K562 (cell line): ENCODE measurements at regions not wholly inside any gene's neighbourhood (a gene's known extent, or its start where the extent isn't known, plus 50 kb on each side); places are given as distances from the start of the nearest gene placed in this dataset.

Experiments used
- ATAC-seq: fragments of 200-7000 bp; cut with Tn5 transposase; 3 replicates; pipeline ENCODE4 v1.9.1; 2020; ENCODE audit warnings: moderate library complexity
- BruUV-seq: library from RNA; stranded (reverse); fragments of 400-500 nt; replicated peaks from 2 replicates; lab custom pipeline; 2021; lab: Mats Ljungman, UMichigan
- CTCF ChIA-PET: fragments of 300-600 bp; formaldehyde crosslinking; extraction: SDS; loops from one replicate; lab custom pipeline; 2021; ENCODE audit warnings: low intra/inter-chr PET ratio; lab: Yijun Ruan, JAX
- POLR2A ChIA-PET: fragments of 300-600, 350-650 bp; sonication (Branson Sonifier 250); formaldehyde crosslinking; extraction: SDS; loops from one replicate; lab custom pipeline; 2021; ENCODE audit warnings: antibody characterized with exemption, inconsistent platforms; lab: Yijun Ruan, JAX
- DNase-seq, 4 experiments: peaks; one replicate each; pipeline versions ENCODE4 v3.0.0 to v3.0.0-alpha.2; 2011 to 2018; ENCODE audit warnings: low spot score in 3 of 4, mixed read lengths in 3 of 4; ENCODE audit errors: extremely low read depth in 1 of 4
- FAIRE-seq: peaks from 2 replicates; lab custom pipeline; 2011; peaks lifted over from hg19 to GRCh38; lab: Jason Lieb, UNC
- H2AFZ ChIP-seq: 2 replicates; pipeline ENCODE4 v1.6.0; 2011; ENCODE audit warnings: low read depth, low read length, control low read depth, inconsistent platforms
- H3K27ac ChIP-seq: fragments of 200-600 bp; 3 replicates; pipeline ENCODE4 v1.8.0; 2011; ENCODE audit warnings: low read depth, mild to moderate bottlenecking, control low read depth, inconsistent platforms, low read length, moderate library complexity, mixed read lengths; ENCODE audit errors: extremely low read depth
- H3K27me3 ChIP-seq, 2 experiments: fragments of 300-600 bp in 1 of 2; 2 replicates in 1 of 2; 3 replicates in 1 of 2; pipeline versions ENCODE4 v1.6.0 to v1.8.0; 2011; ENCODE audit warnings: inconsistent platforms in 2 of 2, low read length in 2 of 2, mild to moderate bottlenecking in 1 of 2, mixed read lengths in 1 of 2, moderate library complexity in 1 of 2; ENCODE audit not compliant: control insufficient read depth in 2 of 2, insufficient read depth in 2 of 2
- H3K36me3 ChIP-seq: fragments of 300-600 bp; 3 replicates; pipeline ENCODE4 v1.8.0; 2011; ENCODE audit warnings: mild to moderate bottlenecking, low read length, inconsistent platforms; ENCODE audit not compliant: control insufficient read depth, insufficient read depth
- H3K4me1 ChIP-seq, 2 experiments: fragments of 200-600 bp in 1 of 2; replicated peaks in 1 of 2; 2 replicates in 1 of 2; 3 replicates in 1 of 2; pipeline versions ENCODE4 v1.5.1 to v1.8.0; 2011; ENCODE audit warnings: inconsistent platforms in 2 of 2, low read length in 2 of 2, mild to moderate bottlenecking in 1 of 2, mixed read lengths in 1 of 2, moderate library complexity in 1 of 2; ENCODE audit not compliant: control insufficient read depth in 2 of 2, insufficient read depth in 2 of 2
- H3K4me2 ChIP-seq: 2 replicates; pipeline ENCODE4 v1.6.1; 2011; ENCODE audit warnings: low read length, control low read depth, inconsistent platforms, mixed read lengths; ENCODE audit not compliant: insufficient read depth
- H3K4me3 ChIP-seq: fragments of 200-600 bp; sonication (generic), shearing (Covaris generic); 2 replicates; pipeline ENCODE4 v1.5.1; 2016; ENCODE audit warnings: control low read depth, inconsistent platforms
- H3K79me2 ChIP-seq: fragments of 200-600 bp; 3 replicates; pipeline ENCODE4 v1.8.0; 2011; ENCODE audit warnings: low read length, inconsistent platforms; ENCODE audit not compliant: control insufficient read depth, insufficient read depth
- H3K9ac ChIP-seq, 2 experiments: 2 replicates each; pipeline versions ENCODE4 v1.6.0 to v1.6.1; 2011; ENCODE audit warnings: low read depth in 2 of 2, low read length in 2 of 2, control low read depth in 1 of 2, inconsistent platforms in 1 of 2, mild to moderate bottlenecking in 1 of 2, mixed read lengths in 1 of 2; ENCODE audit not compliant: insufficient read depth in 1 of 2
- H3K9me1 ChIP-seq: one replicate; pipeline ENCODE4 v1.6.0; 2011; ENCODE audit warnings: inconsistent platforms, mild to moderate bottlenecking, low read length, moderate library complexity; ENCODE audit not compliant: control insufficient read depth, insufficient read depth
- H3K9me3 ChIP-seq: replicated peaks from 2 replicates; pipeline ENCODE4 v1.5.1; 2011; ENCODE audit warnings: low read depth, low read length, inconsistent platforms; ENCODE audit not compliant: control insufficient read depth, insufficient read depth
- H4K20me1 ChIP-seq: replicated peaks from 2 replicates; pipeline ENCODE4 v1.6.1; 2011; ENCODE audit warnings: low read length, inconsistent platforms, mixed read lengths; ENCODE audit not compliant: control insufficient read depth, insufficient read depth
- BDP1 ChIP-seq: IDR thresholded peaks from 3 replicates; pipeline ENCODE4 v1.6.1; 2011; ENCODE audit not compliant: insufficient read length, insufficient read depth
- HMG20A ChIP-seq: fragments of 450-650 bp; formaldehyde crosslinking; conservative IDR thresholded peaks from 2 replicates; pipeline ENCODE4 v1.4.0; 2020; ENCODE audit warnings: mild to moderate bottlenecking, mixed read lengths
- MLX ChIP-seq, 2 experiments: fragments of 450-650 bp in 1 of 2; sonication (generic) in 1 of 2; formaldehyde crosslinking; conservative IDR thresholded peaks; 2 replicates each; pipeline versions ENCODE4 v1.4.0 to v1.8.1; 2020 to 2022; ENCODE audit warnings: mild to moderate bottlenecking in 1 of 2, missing genetic modification reagents in 1 of 2
- NR4A1 ChIP-seq, 2 experiments: fragments of 250-450 bp in 1 of 2; fragments of 450-650 bp in 1 of 2; sonication (Bioruptor Pico) in 1 of 2; IDR thresholded peaks; 2 replicates each; pipeline versions ENCODE4 v1.4.0 to v1.6.1; 2016 to 2020; ENCODE audit warnings: mild to moderate bottlenecking in 2 of 2, missing compliant biosample characterization in 1 of 2, missing genetic modification characterization in 1 of 2, moderate library complexity in 1 of 2
- POLR2A ChIP-seq: fragments of 450-650 bp; conservative IDR thresholded peaks from 2 replicates; pipeline ENCODE4 v1.6.1; 2016
- RBM34 ChIP-seq: fragments of 200-400 bp; formaldehyde crosslinking; IDR thresholded peaks from 2 replicates; pipeline ENCODE4 v1.6.1; 2018; ENCODE audit warnings: low read length, borderline replicate concordance; ENCODE audit not compliant: insufficient read depth
- SUPT5H ChIP-seq: fragments of 450-650 bp; IDR thresholded peaks from 2 replicates; pipeline ENCODE4 v1.6.1; 2016
- ZNF165 ChIP-seq: fragments of 250-450 bp; sonication (Bioruptor Pico); IDR thresholded peaks from 2 replicates; pipeline ENCODE4 v1.4.0; 2020; ENCODE audit warnings: borderline replicate concordance
- ZNF316 ChIP-seq: fragments of 450-650 bp; IDR thresholded peaks from 2 replicates; pipeline ENCODE4 v1.6.1; 2016
- ZNF639 ChIP-seq, 2 experiments: fragments of 200-800 bp in 1 of 2; sonication (Bioruptor generic) in 1 of 2; sonication (generic) in 1 of 2; formaldehyde crosslinking in 1 of 2; IDR thresholded peaks in 1 of 2; conservative IDR thresholded peaks in 1 of 2; 2 replicates each; pipeline versions ENCODE4 v1.5.0 to v1.6.1; 2016 to 2020; ENCODE audit warnings: missing compliant biosample characterization in 1 of 2, missing genetic modification characterization in 1 of 2, missing genetic modification reagents in 1 of 2
- ZNF695 ChIP-seq: fragments of 450-650 bp; formaldehyde crosslinking; IDR thresholded peaks from 2 replicates; pipeline ENCODE4 v1.4.0; 2020; ENCODE audit warnings: mild to moderate bottlenecking, moderate library complexity
- WGBS: fragments of 100-300 bp; shearing (Covaris generic); methylation state at CpG from one replicate; pipeline ENCODE4 v1.1.6; 2016; ENCODE audit warnings: low coverage, mixed read lengths; ENCODE audit not compliant: insufficient coverage; ENCODE audit errors: missing lambda C conversion rate; 5-methylcytosine and 5-hydroxymethylcytosine counted together
- in situ Hi-C: fragments of 300-500 bp; cut with MboI; formaldehyde crosslinking; loops from 4 replicates; pipeline ENCODE4 v1.15.0; 2018; ENCODE audit warnings: inconsistent platforms, mixed read lengths
- intact Hi-C: fragments of 100-400 bp; cut with micrococcal nuclease; formaldehyde crosslinking; loops from 2 replicates; pipeline ENCODE4 v1.14.2; 2022

GRCh38 chr22:33163815-33164214 lies 105.6 kb upstream of the SYN3 start:
- WGBS, result 2% methylated on average over 4 of the region's 4 CpGs
- no TSS peak for BruUV-seq
- POLR2A ChIA-PET, result no interaction called here

GRCh38 chr22:33162196-33162595 lies 104.0 kb upstream of the SYN3 start:
- no peaks in the 10 kb centered on the region for H3K9me1 ChIP-seq
- ChIA-PET POLR2A (no interaction called here), CTCF (no interaction called here)
- no peaks in the 10 kb centered on the region for H3K4me1 ChIP-seq
- no peaks in the 10 kb centered on the region for H3K79me2 ChIP-seq
- no peak overlapping the region for H3K9ac ChIP-seq
- FAIRE-seq, result no peak
- no peaks in the 10 kb centered on the region for H3K36me3 ChIP-seq
- WGBS, result 0% methylated on average over 3 of the region's 3 CpGs
- TF ChIP-seq RBM34, result no peak
- TF ChIP-seq NR4A1 (CRISPR knock-in tag; IDR thresholded peaks at IDR 0.05), result no peak
- no peak for TF ChIP-seq NR4A1 (tag; IDR thresholded peaks at IDR 0.05)
- TF ChIP-seq ZNF165 (CRISPR knock-in tag), result no peak
- TF ChIP-seq BDP1, result no peak
- no peak for TF ChIP-seq MLX (CRISPR knock-in tag; conservative IDR thresholded peaks at IDR 0.05)
- TF ChIP-seq HMG20A (CRISPR knock-in tag), result no peak
- TF ChIP-seq POLR2A, result no peak
- no peak for TF ChIP-seq ZNF639 (CRISPR knock-in tag; conservative IDR thresholded peaks at IDR 0.05 in 1 of 2, IDR thresholded peaks at IDR 0.05 in 1 of 2)
- no peak overlapping the region for H3K4me3 ChIP-seq
- H3K27ac ChIP-seq, result no peak overlapping the region
- H3K9me3 ChIP-seq, result no peaks in the 10 kb centered on the region
- intact Hi-C loops, result no loop called here
- no peaks in the 10 kb centered on the region for H4K20me1 ChIP-seq
- no peak for DNase-seq
- H3K4me2 ChIP-seq, result no peak overlapping the region
- no peak for ATAC-seq
- H3K27me3 ChIP-seq, result no peaks in the 10 kb centered on the region
- in situ Hi-C loops, result no loop called here
- BruUV-seq, result no TSS peak
- H2AFZ ChIP-seq, result no peak overlapping the region

More at GRCh38 chr22:33163815-33164214, 105.6 kb upstream of the SYN3 start:
- H3K79me2 ChIP-seq, result no peaks in the 10 kb centered on the region
- H3K4me3 ChIP-seq, result no peak overlapping the region
- CTCF ChIA-PET, result no interaction called here
- H3K4me2 ChIP-seq, result no peak overlapping the region
- DNase-seq (no peak), ATAC-seq (no peak), FAIRE-seq (no peak)
- H3K27me3 ChIP-seq, result no peaks in the 10 kb centered on the region
- no peaks in the 10 kb centered on the region for H3K36me3 ChIP-seq
- no peak overlapping the region for H3K27ac ChIP-seq
- H3K9ac ChIP-seq, result no peak overlapping the region
- H2AFZ ChIP-seq, result no peak overlapping the region
- in situ Hi-C loops (no loop called here), intact Hi-C loops (no loop called here)
- no peaks in the 10 kb centered on the region for H3K9me3 ChIP-seq
- no peaks in the 10 kb centered on the region for H4K20me1 ChIP-seq
- TF ChIP-seq ZNF695 (no peak), SUPT5H (no peak), ZNF316 (peak; percentile 13; the same call in 1 of the 2 replicates)
- H3K4me1 ChIP-seq, result no peaks in the 10 kb centered on the region
- no peaks in the 10 kb centered on the region for H3K9me1 ChIP-seq
